ENCODE measurements at regions not wholly inside any gene's neighbourhood (a gene's known extent, or its start where the extent isn't known, plus 50 kb on each side); places are given as distances from the start of the nearest gene placed in this dataset.

DNA sequence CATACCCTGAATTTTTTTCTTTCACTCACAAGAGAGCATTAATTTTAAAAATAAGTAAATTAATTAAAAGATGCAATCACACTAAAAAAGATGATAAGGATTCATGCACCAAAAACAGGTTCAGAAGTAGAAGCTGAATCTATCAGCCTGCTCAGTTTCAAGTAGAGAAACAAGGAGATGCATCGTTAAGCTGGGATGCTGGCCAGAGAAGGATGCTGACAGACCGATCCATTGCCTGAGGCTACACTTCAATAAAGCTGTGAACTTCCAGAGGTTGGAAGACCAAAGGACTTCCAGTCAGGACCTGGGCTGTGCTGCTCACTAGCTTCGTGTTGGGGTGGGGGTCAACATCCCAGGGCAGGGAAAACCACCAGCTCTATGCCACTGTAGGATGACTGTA is 457.7 kb downstream of the EFNA5 start:
- TF ChIP-seq, protein P1, sequence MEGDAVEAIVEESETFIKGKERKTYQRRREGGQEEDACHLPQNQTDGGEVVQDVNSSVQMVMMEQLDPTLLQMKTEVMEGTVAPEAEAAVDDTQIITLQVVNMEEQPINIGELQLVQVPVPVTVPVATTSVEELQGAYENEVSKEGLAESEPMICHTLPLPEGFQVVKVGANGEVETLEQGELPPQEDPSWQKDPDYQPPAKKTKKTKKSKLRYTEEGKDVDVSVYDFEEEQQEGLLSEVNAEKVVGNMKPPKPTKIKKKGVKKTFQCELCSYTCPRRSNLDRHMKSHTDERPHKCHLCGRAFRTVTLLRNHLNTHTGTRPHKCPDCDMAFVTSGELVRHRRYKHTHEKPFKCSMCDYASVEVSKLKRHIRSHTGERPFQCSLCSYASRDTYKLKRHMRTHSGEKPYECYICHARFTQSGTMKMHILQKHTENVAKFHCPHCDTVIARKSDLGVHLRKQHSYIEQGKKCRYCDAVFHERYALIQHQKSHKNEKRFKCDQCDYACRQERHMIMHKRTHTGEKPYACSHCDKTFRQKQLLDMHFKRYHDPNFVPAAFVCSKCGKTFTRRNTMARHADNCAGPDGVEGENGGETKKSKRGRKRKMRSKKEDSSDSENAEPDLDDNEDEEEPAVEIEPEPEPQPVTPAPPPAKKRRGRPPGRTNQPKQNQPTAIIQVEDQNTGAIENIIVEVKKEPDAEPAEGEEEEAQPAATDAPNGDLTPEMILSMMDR (IDR thresholded peaks at IDR 0.05) = no peak
- TF ChIP-seq POLR2A (IDR thresholded peaks at IDR 0.05) = no peak
